Stimulated activated CD8-positive, alpha-beta memory T cell treated with anti-CD3 and anti-CD28 coated beads, Interleukin-4, amount 100 ng/mL, for 1 hour (primary cell): ENCODE measurements at regions not wholly inside any gene's neighbourhood (a gene's known extent, or its start where the extent isn't known, plus 50 kb on each side); places are given as distances from the start of the nearest gene placed in this dataset.
"Not testable (repeated sequence)": the region's sequence is repeated elsewhere in the genome, so short reads cannot be mapped to it uniquely, and the experiment has no call there.

ENCODE experiments used
- DNase-seq, 2 donors: peaks; one replicate each; pipeline ENCODE4 v3.0.0-alpha.2; 2020; ENCODE audit warnings: low read depth in 2 of 2, low spot score in 1 of 2

- no peak for DNase-seq
Measured at GRCh38 chr20:22529150-22530019, 55.0 kb downstream of the FOXA2 start.

DNA sequence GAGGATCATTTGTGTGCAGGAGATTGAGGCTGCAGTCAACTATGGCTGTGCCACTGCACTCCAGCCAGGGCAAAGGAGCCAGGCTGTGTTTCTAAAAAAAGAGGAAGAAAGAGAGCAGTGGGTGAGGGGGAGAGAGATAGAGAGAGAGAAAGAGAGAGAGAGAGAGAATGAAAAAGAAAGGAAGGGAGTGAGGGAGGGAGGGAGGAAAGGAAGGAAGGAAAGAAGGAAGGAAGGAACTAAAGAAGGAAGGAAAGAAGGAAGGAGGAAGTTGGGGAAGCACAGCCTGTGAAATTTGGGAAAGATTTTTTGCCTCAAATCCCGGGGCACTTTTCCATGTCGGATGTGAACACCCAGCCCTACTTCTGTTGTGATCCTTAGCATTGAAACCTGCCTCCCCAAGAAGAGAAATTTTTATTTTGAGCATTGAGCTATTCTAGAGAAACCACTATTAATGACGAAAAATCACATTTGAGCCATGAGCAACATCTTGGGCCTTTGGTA lies 57.8 kb downstream of the FOXA2 start:
- DNase-seq, result no peak

GRCh38 chr20:22525821-22526220 lies 58.6 kb downstream of the FOXA2 start:
- DNase-seq, result no peak

GRCh38 chr20:22525069-22525820 lies 59.1 kb downstream of the FOXA2 start:
- no peak for DNase-seq

DNA sequence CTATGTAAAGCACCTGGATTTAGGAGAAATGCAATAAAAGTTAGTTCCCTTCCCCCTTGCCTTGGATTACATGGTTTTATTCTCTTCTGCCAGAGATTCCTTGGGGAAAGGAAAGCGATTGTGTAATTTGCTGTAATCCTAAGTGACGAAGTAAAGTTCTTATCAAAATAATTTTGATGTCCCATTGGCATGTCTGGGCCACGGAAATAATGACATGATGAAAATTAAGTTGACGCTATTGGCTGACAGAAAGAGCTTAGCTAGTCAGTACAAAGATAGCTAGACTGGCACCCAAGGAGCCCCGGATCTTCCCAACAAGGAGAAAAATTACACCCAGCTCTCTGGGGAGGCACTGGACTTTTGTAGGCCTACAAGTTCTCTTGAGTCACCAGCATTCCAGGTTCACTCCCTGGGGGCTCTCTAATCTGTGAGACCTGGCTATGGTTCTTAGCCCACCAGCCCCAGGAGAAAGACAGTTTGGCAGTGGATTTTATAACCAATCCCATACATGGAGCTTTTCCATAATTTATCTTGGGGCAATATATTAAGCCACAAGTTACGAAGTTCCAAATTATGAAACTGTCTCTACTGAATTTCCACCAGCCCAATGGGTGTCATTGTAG lies 59.9 kb downstream of the FOXA2 start:
- DNase-seq, result no peak

DNA sequence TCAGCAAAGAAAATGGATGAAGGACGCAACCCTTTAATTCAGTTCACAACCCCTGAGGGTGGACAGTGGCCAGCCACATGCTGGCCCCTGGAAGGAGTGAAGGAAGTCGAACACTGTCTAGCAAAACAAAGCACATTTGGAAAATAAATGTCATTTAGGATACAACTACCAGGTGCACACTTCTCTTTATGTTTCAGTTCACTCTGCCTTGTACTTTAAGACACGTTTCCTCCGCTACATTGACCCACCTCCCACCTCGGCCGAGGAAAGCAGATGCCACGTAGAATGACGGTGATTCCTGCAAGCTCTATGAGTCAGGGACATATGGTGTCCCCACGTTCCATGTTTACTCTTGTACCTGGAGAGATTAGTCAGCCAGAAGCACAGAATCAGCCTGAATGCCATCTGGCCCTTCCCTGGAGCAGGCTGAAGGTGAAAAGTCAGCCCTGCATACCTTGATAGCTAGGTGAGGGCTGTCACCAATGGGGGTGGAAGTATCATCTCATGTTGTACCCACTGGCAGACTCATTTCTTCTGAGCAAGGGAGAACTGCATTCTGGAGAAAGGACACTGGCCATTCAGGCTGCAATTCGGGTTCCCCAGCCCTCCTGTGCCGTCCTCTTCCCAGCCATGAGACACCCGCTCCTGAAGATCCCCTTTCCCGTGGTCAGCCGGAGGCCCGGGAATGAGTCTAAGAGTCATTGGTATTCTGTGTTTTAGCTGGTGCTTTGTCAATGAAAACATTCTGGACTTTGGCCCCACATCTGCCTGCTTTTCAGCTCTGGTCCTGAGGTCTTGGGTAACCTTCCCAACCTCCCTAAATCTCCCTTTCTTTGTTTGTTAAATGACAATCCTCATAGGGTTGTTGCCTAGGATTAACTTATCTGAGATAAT lies 60.6 kb downstream of the FOXA2 start:
- no peak for DNase-seq

DNA sequence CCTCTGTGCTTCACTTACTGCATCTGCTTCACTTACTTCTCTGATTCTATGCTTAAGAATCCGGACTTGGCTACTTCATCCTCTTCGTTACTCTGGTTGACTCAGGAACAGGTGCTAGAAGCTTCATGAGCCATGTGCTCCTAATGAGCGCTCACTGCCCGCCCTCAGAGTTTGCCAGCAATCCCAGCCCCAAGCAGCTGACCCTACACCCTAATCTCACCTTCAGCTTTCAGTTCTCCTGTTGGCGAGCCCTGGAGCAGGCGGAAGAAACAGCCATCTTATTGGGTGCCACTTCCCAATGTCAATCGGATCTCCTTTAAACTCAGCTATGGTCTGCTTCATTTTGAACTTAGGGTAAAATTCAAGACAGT lies 61.3 kb downstream of the FOXA2 start:
- no peak for DNase-seq

DNA sequence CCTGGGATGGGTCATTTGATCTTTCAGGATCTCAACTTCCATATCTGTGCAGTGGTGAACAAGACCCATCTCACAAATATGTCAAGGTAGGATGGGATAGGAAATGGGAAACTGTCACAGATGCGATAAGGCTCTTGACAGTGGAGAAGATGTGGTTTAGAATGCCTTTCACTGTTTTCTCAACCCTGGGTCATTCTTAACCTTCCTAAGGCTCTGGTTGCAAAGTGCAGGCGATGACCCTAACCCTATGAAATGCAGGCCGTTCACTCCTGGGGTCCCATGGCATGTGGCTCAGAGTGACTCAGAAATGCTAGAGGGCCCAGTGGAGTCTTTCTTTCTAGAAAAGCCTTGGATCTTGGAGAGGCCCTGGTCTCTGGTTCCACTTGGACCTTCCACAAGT lies 61.7 kb downstream of the FOXA2 start:
- DNase-seq, result no peak

GRCh38 chr20:22521940-22522339 lies 62.4 kb downstream of the FOXA2 start:
- not testable (repeated sequence) for DNase-seq

GRCh38 chr20:22520381-22520780 lies 64.0 kb downstream of the FOXA2 start:
- DNase-seq, result no peak

DNA sequence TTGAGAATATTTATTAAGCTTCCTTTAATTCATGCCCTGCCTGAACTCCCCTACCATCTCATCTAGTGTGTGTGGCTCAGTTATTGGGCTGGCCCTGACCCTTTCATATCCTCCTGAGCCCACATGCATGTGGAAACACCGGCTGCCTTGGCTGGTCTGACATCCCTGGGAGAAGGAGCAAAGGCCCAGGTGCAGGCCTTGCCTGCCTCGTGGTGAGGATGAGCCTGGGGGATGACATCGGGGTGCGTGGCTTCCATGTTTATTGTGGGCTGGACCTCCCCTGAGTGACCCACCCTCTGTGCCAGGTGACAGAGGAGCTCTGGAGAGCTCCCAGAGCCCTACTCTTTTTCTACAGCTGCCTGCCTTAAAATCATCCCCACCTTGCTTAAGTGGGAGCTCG lies 69.1 kb downstream of the FOXA2 start:
- DNase-seq, result no peak

DNA sequence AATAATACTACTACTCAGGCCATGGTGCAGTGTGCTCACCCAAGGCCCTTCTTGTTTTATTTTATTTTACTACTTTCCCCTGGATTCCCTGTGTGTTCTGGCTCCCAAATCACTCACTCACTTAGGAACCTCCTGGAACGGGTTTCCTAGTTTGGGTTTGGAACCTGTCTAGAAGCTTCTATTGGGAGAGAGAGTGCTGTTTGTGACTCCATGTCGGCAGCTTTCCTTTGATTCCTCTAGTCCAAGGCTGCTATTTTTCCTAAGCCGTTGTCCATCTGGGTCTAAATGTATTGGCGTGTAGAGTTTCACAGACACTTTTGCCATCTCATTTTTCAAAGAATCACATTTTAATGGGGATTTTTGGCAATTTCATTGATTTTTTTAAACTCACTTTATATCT lies 70.8 kb downstream of the FOXA2 start:
- DNase-seq, result no peak

GRCh38 chr20:22512911-22513489 lies 71.4 kb downstream of the FOXA2 start:
- DNase-seq, result no peak

GRCh38 chr20:22511943-22512910 lies 72.1 kb downstream of the FOXA2 start:
- DNase-seq, result no peak

DNA sequence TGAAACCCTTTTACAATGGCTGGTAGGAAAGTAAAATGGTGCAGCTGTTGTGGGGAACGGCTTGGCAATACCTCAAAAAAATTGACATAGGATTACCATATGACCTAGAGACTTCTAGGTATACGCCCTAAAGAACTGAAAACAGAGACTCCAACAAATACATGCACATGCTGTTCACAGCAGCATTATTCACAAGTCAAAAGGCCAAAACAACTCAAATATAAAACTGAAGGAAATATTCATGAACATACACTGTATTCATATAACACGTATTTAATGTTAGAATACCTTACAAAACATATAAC lies 74.6 kb downstream of the FOXA2 start:
- no peak for DNase-seq

DNA sequence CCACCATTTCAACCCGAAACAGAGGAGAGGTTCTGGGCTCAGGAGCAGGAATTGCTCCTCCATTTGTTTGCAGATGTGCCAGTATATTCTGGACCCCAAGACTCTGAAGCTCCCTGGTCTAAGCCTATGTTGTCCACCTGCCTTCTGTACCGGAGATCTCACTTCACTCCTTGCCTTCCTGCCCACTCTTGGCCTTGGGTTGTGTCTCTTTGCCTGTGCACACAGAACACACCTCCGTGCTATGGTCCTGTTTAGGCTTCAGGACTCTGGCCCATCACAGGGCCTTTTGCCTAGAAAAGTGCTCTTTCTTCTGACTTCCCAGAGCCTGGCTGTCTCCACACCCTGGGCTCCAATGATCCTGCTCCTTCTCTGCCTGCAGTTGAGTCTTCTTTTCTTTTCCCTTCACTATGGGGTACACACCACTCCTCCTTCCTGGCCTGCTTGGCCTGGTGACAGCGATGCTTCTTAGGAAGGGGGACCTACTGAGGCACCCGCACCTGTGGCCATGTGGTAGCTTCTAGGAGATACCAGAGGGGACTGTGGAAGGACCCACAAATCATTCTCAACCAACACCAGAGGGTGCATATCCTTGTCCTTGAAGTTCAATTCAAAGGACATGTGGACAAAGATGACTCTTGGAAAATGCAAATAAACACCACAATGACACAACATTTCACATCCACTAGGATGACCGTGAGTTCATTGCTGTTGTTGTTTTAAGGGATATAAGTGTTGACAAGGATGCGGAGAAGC lies 75.1 kb downstream of the FOXA2 start:
- DNase-seq, result no peak

DNA sequence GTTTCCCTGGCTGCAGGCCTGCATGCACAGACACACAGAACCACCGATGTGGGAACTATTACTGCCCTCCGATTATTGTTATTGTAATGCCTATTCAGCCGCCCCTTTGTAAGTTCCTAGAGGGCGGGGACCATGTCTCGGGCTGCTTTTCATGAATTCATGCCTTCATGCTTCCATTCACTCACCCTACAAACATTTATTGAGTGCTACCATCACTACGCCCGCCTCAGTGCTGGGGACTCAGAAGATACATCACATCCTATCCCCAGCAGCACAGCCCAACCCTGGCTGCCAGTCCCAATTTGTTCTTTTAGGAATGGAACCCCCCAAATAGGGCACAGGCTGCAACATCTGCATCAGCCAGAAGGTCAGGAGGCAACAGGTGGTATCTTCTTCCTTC lies 75.9 kb downstream of the FOXA2 start:
- no peak for DNase-seq

- no peak for DNase-seq
Measured at GRCh38 chr20:22507240-22507961, 77.0 kb downstream of the FOXA2 start.
